NB4 (cell line): ENCODE measurements at regions not wholly inside any gene's neighbourhood (a gene's known extent, or its start where the extent isn't known, plus 50 kb on each side); places are given as distances from the start of the nearest gene placed in this dataset.

Experiments
- MYC ChIP-seq: IDR thresholded peaks from 2 replicates; pipeline ENCODE4 v1.6.1; 2011; ENCODE audit warnings: low read depth, low read length
- POLR2A ChIP-seq: IDR thresholded peaks from 2 replicates; pipeline ENCODE4 v1.6.1; 2011; ENCODE audit warnings: mild to moderate bottlenecking; ENCODE audit not compliant: insufficient read length; ENCODE audit errors: extremely low read depth
- TF ChIP-seq, protein P1 (sequence below): IDR thresholded peaks from one replicate; pipeline ENCODE4 v1.5.1; 2012; ENCODE audit warnings: low read depth, low read length
- TF ChIP-seq, protein P2 (sequence below): IDR thresholded peaks from 2 replicates; pipeline ENCODE4 v1.6.1; 2011; ENCODE audit warnings: low read depth, low read length

DNA sequence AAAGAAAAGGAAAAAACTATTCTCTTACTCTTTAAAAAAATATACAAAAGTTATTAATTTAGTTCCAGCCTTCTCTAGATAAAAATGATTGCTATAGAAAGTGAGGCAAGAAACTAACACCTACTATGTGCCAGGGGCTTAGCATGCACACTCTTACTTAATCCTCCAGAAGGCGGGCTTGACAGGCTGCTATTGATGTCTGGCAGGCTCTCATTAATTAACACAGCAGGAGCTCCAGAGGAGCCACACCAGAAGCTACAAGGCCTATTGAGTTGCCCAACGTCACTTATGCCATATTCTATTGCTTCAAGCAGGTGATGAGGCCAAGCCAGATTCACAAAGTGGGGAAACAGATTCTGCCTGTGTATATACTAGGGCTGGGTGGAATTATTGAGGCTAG is 54.6 kb upstream of the CLINT1 start:
- TF ChIP-seq, protein P1, sequence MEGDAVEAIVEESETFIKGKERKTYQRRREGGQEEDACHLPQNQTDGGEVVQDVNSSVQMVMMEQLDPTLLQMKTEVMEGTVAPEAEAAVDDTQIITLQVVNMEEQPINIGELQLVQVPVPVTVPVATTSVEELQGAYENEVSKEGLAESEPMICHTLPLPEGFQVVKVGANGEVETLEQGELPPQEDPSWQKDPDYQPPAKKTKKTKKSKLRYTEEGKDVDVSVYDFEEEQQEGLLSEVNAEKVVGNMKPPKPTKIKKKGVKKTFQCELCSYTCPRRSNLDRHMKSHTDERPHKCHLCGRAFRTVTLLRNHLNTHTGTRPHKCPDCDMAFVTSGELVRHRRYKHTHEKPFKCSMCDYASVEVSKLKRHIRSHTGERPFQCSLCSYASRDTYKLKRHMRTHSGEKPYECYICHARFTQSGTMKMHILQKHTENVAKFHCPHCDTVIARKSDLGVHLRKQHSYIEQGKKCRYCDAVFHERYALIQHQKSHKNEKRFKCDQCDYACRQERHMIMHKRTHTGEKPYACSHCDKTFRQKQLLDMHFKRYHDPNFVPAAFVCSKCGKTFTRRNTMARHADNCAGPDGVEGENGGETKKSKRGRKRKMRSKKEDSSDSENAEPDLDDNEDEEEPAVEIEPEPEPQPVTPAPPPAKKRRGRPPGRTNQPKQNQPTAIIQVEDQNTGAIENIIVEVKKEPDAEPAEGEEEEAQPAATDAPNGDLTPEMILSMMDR, result no peak
- TF ChIP-seq POLR2A, result no peak
- TF ChIP-seq MYC, result no peak
- TF ChIP-seq, protein P2, sequence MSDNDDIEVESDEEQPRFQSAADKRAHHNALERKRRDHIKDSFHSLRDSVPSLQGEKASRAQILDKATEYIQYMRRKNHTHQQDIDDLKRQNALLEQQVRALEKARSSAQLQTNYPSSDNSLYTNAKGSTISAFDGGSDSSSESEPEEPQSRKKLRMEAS, result no peak
